Endothelial cell of umbilical vein (primary cell): ENCODE measurements at regions not wholly inside any gene's neighbourhood (a gene's known extent, or its start where the extent isn't known, plus 50 kb on each side); places are given as distances from the start of the nearest gene placed in this dataset.

Experiments
- BruUV-seq: library from RNA; stranded (reverse); fragments of 400-500 nt; replicated peaks from 2 replicates; lab custom pipeline; 2021; lab: Mats Ljungman, UMichigan
- CTCF ChIA-PET: fragments of 300-600, 350-600 bp; sonication (Branson Sonifier 250); formaldehyde crosslinking; loops from one replicate; lab custom pipeline; 2021; ENCODE audit warnings: antibody characterized with exemption, inconsistent platforms; lab: Charles Lee
- POLR2A ChIA-PET: fragments of 300-600, 350-600 bp; sonication (Branson Sonifier 250); formaldehyde crosslinking; loops from one replicate; lab custom pipeline; 2021; ENCODE audit warnings: antibody characterized with exemption, inconsistent platforms; lab: Charles Lee
- DNase-seq: peaks from one replicate; pipeline ENCODE4 v3.0.0-alpha.2; 2011; ENCODE audit warnings: low read depth, low spot score
- FAIRE-seq: peaks from 2 replicates; lab custom pipeline; 2011; peaks lifted over from hg19 to GRCh38; lab: Jason Lieb, UNC
- H2AFZ ChIP-seq: 2 replicates; pipeline ENCODE4 v1.6.0; 2012; ENCODE audit warnings: low read depth, low read length, control low read depth, inconsistent platforms
- H3K27ac ChIP-seq: 2 replicates; pipeline ENCODE4 v1.5.1; 2011; ENCODE audit warnings: low read depth, mild to moderate bottlenecking, control low read depth, low read length, moderate library complexity; ENCODE audit not compliant: insufficient read depth
- H3K27me3 ChIP-seq, 2 experiments: 2 replicates each; pipeline versions ENCODE4 v1.6.0 to v1.6.1; 2011; ENCODE audit warnings: low read length in 2 of 2, mixed read lengths in 1 of 2; ENCODE audit not compliant: control insufficient read depth in 2 of 2, insufficient read depth in 2 of 2
- H3K36me3 ChIP-seq, 2 experiments: 2 replicates in 1 of 2; 3 replicates in 1 of 2; pipeline ENCODE4 v1.5.1; 2011; ENCODE audit warnings: low read length in 2 of 2, mild to moderate bottlenecking in 1 of 2, moderate library complexity in 1 of 2; ENCODE audit not compliant: control insufficient read depth in 2 of 2, insufficient read depth in 2 of 2; ENCODE audit errors: extremely low read depth in 1 of 2
- H3K4me1 ChIP-seq: 3 replicates; pipeline ENCODE4 v1.5.1; 2011; ENCODE audit warnings: mild to moderate bottlenecking, low read length; ENCODE audit not compliant: control insufficient read depth, insufficient read depth; ENCODE audit errors: extremely low read depth
- H3K4me2 ChIP-seq: 2 replicates; pipeline ENCODE4 v1.6.1; 2011; ENCODE audit warnings: low read length, control low read depth, mixed read lengths; ENCODE audit not compliant: insufficient read depth
- H3K4me3 ChIP-seq, 3 experiments: fragments of 200-600 bp in 1 of 3; sonication (generic), shearing (Covaris generic) in 1 of 3; replicated peaks in 1 of 3; 2 replicates each; pipeline ENCODE4 v1.5.1; 2011 to 2016; ENCODE audit warnings: control low read depth in 3 of 3, low read length in 3 of 3, mild to moderate bottlenecking in 2 of 3, inconsistent platforms in 1 of 3, low read depth in 1 of 3, moderate library complexity in 1 of 3; ENCODE audit not compliant: insufficient read depth in 1 of 3
- H3K79me2 ChIP-seq: 2 replicates; pipeline ENCODE4 v1.6.0; 2012; ENCODE audit warnings: low read length, inconsistent platforms; ENCODE audit not compliant: control insufficient read depth, insufficient read depth
- H3K9ac ChIP-seq: replicated peaks from 2 replicates; pipeline ENCODE3; 2011; ENCODE audit warnings: low read length, control low read depth; ENCODE audit not compliant: insufficient read depth; ENCODE audit errors: extremely low read depth
- H3K9me1 ChIP-seq: replicated peaks from 3 replicates; pipeline ENCODE4 v1.6.0; 2011; ENCODE audit warnings: mild to moderate bottlenecking, low read length; ENCODE audit not compliant: control insufficient read depth, insufficient read depth; ENCODE audit errors: extremely low read depth
- H3K9me3 ChIP-seq: replicated peaks from 2 replicates; pipeline ENCODE4 v1.5.1; 2012; ENCODE audit warnings: low read length, inconsistent platforms; ENCODE audit not compliant: control insufficient read depth, insufficient read depth
- H4K20me1 ChIP-seq: replicated peaks from 2 replicates; pipeline ENCODE3; 2011; ENCODE audit warnings: mild to moderate bottlenecking, low read length; ENCODE audit not compliant: control insufficient read depth, insufficient read depth; ENCODE audit errors: extremely low read depth
- EZH2 ChIP-seq: IDR thresholded peaks from 2 replicates; pipeline ENCODE4 v1.6.1; 2012; ENCODE audit warnings: borderline replicate concordance, low read depth, mild to moderate bottlenecking, moderate library complexity, low read length, inconsistent platforms; ENCODE audit not compliant: severe bottlenecking
- FOS ChIP-seq: IDR thresholded peaks from 2 replicates; pipeline ENCODE4 v1.6.1; 2011; ENCODE audit warnings: mild to moderate bottlenecking, low read length, moderate library complexity, borderline replicate concordance; ENCODE audit not compliant: insufficient read depth
- GATA2 ChIP-seq: IDR thresholded peaks from 2 replicates; pipeline ENCODE4 v1.7.0; 2011; ENCODE audit warnings: low read depth, mild to moderate bottlenecking, moderate library complexity, mixed read lengths, low read length; ENCODE audit not compliant: insufficient read length, insufficient read depth
- JUN ChIP-seq: IDR thresholded peaks from 2 replicates; pipeline ENCODE4 v1.6.1; 2011; ENCODE audit warnings: borderline replicate concordance, low read depth; ENCODE audit not compliant: insufficient read length, insufficient read depth
- MYC ChIP-seq: IDR thresholded peaks from one replicate; pipeline ENCODE4 v1.6.1; 2011; ENCODE audit warnings: mild to moderate bottlenecking, low read depth, low read length
- POLR2A ChIP-seq: IDR thresholded peaks from 2 replicates; pipeline ENCODE4 v1.6.1; 2012; ENCODE audit warnings: low read depth, mild to moderate bottlenecking, control low read depth, low read length
- POLR2AphosphoS5 ChIP-seq: IDR thresholded peaks from 2 replicates; pipeline ENCODE4 v1.6.1; 2012; ENCODE audit warnings: low read depth, mild to moderate bottlenecking, control low read depth, low read length, moderate library complexity; ENCODE audit not compliant: insufficient read depth
- dilution Hi-C: fragments of 300-500 bp; cut with MboI; formaldehyde crosslinking; loops from one replicate; pipeline ENCODE4 v1.15.0; 2019; ENCODE audit warnings: low sequenced_read_pairs; ENCODE audit not compliant: extremely low pct_ligation_motif_present
- intact Hi-C: fragments of 100-400 bp; cut with micrococcal nuclease; formaldehyde crosslinking; loops from one replicate; pipeline ENCODE4 v1.10.0; 2022
- TF ChIP-seq, protein P1 (sequence below): IDR thresholded peaks from 2 replicates; pipeline ENCODE4 v1.6.1; 2011; ENCODE audit not compliant: insufficient read depth, insufficient read length
- TF ChIP-seq, protein P2 (sequence below), 2 donors: IDR thresholded peaks; 1 replicate in 1 of 2; 2 replicates in 1 of 2; pipeline ENCODE4 v1.5.1; 2011; ENCODE audit warnings: low read length in 2 of 2, mild to moderate bottlenecking in 2 of 2, moderate library complexity in 2 of 2, control low read depth in 1 of 2, inconsistent platforms in 1 of 2, low read depth in 1 of 2; ENCODE audit not compliant: insufficient read depth in 1 of 2; ENCODE audit errors: extremely low read depth in 1 of 2

DNA sequence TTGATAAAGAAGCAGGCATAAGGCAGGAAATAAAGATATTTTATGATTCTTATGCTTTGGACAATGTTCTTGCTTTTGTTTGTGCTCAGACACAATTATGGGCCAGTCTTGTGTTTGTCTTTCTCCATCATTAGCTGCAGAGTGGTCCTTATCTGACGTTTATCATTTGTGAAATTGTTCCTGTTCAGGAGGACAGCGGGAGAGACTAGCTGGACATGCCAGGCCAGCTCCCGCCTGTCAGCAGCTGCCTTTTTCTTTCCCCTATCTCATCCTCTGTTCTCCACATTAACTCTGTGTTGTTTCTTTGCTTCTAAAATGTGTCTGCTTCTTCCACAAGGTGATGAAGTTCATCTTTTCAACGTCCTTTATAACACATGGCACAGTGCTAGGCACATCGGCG, 333.5 kb downstream of the NPIPA8 start:
- CTCF ChIA-PET, result no interaction called here

More for the DNA sequence above, 333.5 kb downstream of the NPIPA8 start:
- dilution Hi-C loops, result no loop called here
- POLR2A ChIA-PET, result no interaction called here
- intact Hi-C loops, result no loop called here
- no peaks in the 10 kb centered on the region for H4K20me1 ChIP-seq
- H3K27me3 ChIP-seq, result no peaks in the 10 kb centered on the region
- no TSS peak for BruUV-seq
- DNase-seq, result no peak
- H3K27ac ChIP-seq, result no peak overlapping the region
- H3K36me3 ChIP-seq, result no peaks in the 10 kb centered on the region
- FAIRE-seq, result no peak
- no peak overlapping the region for H3K4me3 ChIP-seq
- H3K9me1 ChIP-seq, result no peaks in the 10 kb centered on the region
- H3K4me2 ChIP-seq, result no peak overlapping the region
- TF ChIP-seq POLR2AphosphoS5, result no peak
- TF ChIP-seq FOS, result no peak
- TF ChIP-seq POLR2A, result no peak
- TF ChIP-seq, protein P1, sequence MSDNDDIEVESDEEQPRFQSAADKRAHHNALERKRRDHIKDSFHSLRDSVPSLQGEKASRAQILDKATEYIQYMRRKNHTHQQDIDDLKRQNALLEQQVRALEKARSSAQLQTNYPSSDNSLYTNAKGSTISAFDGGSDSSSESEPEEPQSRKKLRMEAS, result no peak
- TF ChIP-seq MYC, result no peak
- no peak for TF ChIP-seq JUN
- TF ChIP-seq GATA2, result no peak
- no peak for TF ChIP-seq EZH2
- TF ChIP-seq, protein P2, sequence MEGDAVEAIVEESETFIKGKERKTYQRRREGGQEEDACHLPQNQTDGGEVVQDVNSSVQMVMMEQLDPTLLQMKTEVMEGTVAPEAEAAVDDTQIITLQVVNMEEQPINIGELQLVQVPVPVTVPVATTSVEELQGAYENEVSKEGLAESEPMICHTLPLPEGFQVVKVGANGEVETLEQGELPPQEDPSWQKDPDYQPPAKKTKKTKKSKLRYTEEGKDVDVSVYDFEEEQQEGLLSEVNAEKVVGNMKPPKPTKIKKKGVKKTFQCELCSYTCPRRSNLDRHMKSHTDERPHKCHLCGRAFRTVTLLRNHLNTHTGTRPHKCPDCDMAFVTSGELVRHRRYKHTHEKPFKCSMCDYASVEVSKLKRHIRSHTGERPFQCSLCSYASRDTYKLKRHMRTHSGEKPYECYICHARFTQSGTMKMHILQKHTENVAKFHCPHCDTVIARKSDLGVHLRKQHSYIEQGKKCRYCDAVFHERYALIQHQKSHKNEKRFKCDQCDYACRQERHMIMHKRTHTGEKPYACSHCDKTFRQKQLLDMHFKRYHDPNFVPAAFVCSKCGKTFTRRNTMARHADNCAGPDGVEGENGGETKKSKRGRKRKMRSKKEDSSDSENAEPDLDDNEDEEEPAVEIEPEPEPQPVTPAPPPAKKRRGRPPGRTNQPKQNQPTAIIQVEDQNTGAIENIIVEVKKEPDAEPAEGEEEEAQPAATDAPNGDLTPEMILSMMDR (IDR thresholded peaks at IDR 0.05; ENCODE audit: extremely low read depth in 1 of 2, insufficient read depth in 1 of 2, low read depth in 1 of 2, low read length in 2 of 2), result no peak
- H3K9ac ChIP-seq, result no peak overlapping the region
- peaks cover 3% of the 10 kb centered on the region for H3K9me3 ChIP-seq
- no peak overlapping the region for H2AFZ ChIP-seq
- no peaks in the 10 kb centered on the region for H3K79me2 ChIP-seq
- H3K4me1 ChIP-seq, result no peaks in the 10 kb centered on the region
